HEK293T (cell line): ENCODE measurements at regions not wholly inside any gene's neighbourhood (a gene's known extent, or its start where the extent isn't known, plus 50 kb on each side); places are given as distances from the start of the nearest gene placed in this dataset.

Experiments
- ELF4 ChIP-seq: fragments of 450-650 bp; IDR thresholded peaks from 2 replicates; pipeline ENCODE4 v1.6.1; 2017; ENCODE audit warnings: antibody characterized with exemption
- FOXA1 ChIP-seq: fragments of 450-650 bp; IDR thresholded peaks from 2 replicates; pipeline ENCODE4 v1.6.1; 2016; ENCODE audit warnings: mild to moderate bottlenecking
- FOXK2 ChIP-seq: fragments of 450-650 bp; IDR thresholded peaks from 2 replicates; pipeline ENCODE4 v1.6.1; 2016; ENCODE audit warnings: mild to moderate bottlenecking
- FOXM1 ChIP-seq: fragments of 450-650 bp; IDR thresholded peaks from 2 replicates; pipeline ENCODE4 v1.6.1; 2017; ENCODE audit warnings: mild to moderate bottlenecking, borderline replicate concordance
- HDGF ChIP-seq: fragments of 450-650 bp; IDR thresholded peaks from 2 replicates; pipeline ENCODE4 v1.6.1; 2017; ENCODE audit warnings: antibody characterized with exemption, borderline replicate concordance
- L3MBTL2 ChIP-seq: fragments of 450-650 bp; conservative IDR thresholded peaks from 2 replicates; pipeline ENCODE4 v1.6.1; 2016; ENCODE audit warnings: mild to moderate bottlenecking
- PKNOX1 ChIP-seq: fragments of 450-650 bp; IDR thresholded peaks from 2 replicates; pipeline ENCODE4 v1.6.1; 2016
- SP1 ChIP-seq: fragments of 450-650 bp; IDR thresholded peaks from 2 replicates; pipeline ENCODE4 v1.6.1; 2017

GRCh38 chr11:25691959-25692358, 640.0 kb upstream of the ANO3 start:
- TF ChIP-seq ELF4, result no peak
- TF ChIP-seq FOXK2, result no peak
- TF ChIP-seq HDGF, result no peak
- no peak for TF ChIP-seq FOXA1
- no peak for TF ChIP-seq FOXM1
- TF ChIP-seq L3MBTL2, result no peak
- no peak for TF ChIP-seq SP1
- TF ChIP-seq PKNOX1, result no peak
